ENCODE measurements at regions not wholly inside any gene's neighbourhood (a gene's known extent, or its start where the extent isn't known, plus 50 kb on each side); places are given as distances from the start of the nearest gene placed in this dataset.

GRCh38 chr4:81870275-81870674 lies 398.6 kb upstream of the RASGEF1B start:
- no peak for ATAC-seq
- intact Hi-C loops (cut with DNase I), result no loop called here
- no peak for DNase-seq
- H3K36me3 ChIP-seq, result no peaks in the 10 kb centered on the region
- no peaks in the 10 kb centered on the region for H3K27me3 ChIP-seq (ENCODE audit: low read depth)
- no peak overlapping the region for H3K4me3 ChIP-seq
- H3K4me1 ChIP-seq, result no peaks in the 10 kb centered on the region
- no peak for TF ChIP-seq CTCF (IDR thresholded peaks at IDR 0.05)
- H3K27ac ChIP-seq, result no peak overlapping the region
- no peaks in the 10 kb centered on the region for H3K9me3 ChIP-seq

DNA sequence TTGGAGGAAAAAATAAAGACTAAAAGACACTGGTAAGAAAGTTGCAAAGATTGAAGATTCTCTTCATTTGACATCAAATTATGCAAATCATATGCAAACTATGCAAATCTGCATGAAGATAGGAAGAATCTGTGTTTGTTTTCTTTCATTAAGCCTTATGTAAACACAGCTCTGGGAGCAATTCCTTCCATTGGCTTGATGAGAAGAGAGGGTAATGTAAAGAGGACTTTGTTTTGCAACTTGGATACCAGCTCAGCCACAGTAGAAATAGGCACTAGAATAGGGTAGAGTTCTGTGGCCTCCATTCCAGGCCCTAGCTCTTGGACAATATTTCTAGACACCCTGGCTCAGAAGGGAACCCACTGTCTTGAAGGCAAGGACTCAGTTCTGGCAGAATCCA lies 388.4 kb upstream of the RASGEF1B start:
- intact Hi-C loops (cut with DNase I), result no loop called here
- H3K4me3 ChIP-seq, result no peak overlapping the region
- H3K27ac ChIP-seq, result no peak overlapping the region
- H3K27me3 ChIP-seq (ENCODE audit: low read depth), result no peaks in the 10 kb centered on the region
- no peaks in the 10 kb centered on the region for H3K36me3 ChIP-seq
- no peaks in the 10 kb centered on the region for H3K9me3 ChIP-seq
- DNase-seq, result no peak
- no peak for ATAC-seq
- no peak for TF ChIP-seq CTCF (IDR thresholded peaks at IDR 0.05)
- no peaks in the 10 kb centered on the region for H3K4me1 ChIP-seq

DNA sequence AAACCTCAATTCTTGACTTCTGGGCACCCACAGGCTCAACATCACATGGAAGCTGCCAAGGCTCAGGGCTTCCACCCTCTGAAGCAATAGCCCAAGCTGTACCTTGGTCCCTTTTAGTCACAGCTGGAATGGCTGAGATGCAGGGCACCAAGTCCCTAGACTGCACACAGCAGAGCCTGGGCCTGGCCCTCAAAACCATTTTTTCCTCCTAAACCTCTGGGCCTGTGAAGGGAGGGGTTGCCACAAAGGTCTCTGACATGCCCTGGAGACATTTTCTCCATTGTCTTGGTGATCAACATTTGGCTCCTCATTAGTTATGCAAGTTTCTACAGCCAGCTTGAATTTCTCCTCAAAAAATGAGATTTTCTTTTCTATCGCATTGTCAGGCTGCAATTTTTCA lies 382.7 kb upstream of the RASGEF1B start:
- H3K4me1 ChIP-seq, result no peaks in the 10 kb centered on the region
- no peak overlapping the region for H3K27ac ChIP-seq
- no peaks in the 10 kb centered on the region for H3K27me3 ChIP-seq (ENCODE audit: low read depth)
- no peaks in the 10 kb centered on the region for H3K36me3 ChIP-seq
- TF ChIP-seq CTCF (IDR thresholded peaks at IDR 0.05), result no peak
- ATAC-seq (no peak), DNase-seq (no peak)
- intact Hi-C loops (cut with DNase I), result no loop called here
- H3K9me3 ChIP-seq, result peaks cover 5% of the 10 kb centered on the region
- no peak overlapping the region for H3K4me3 ChIP-seq

GRCh38 chr4:81852031-81852715 lies 380.5 kb upstream of the RASGEF1B start:
- H3K4me1 ChIP-seq, result no peaks in the 10 kb centered on the region
- H3K9me3 ChIP-seq, result peaks cover 5% of the 10 kb centered on the region
- no peaks in the 10 kb centered on the region for H3K36me3 ChIP-seq
- H3K27ac ChIP-seq, result no peak overlapping the region
- TF ChIP-seq CTCF (IDR thresholded peaks at IDR 0.05), result no peak
- no peak for DNase-seq
- no peak overlapping the region for H3K4me3 ChIP-seq
- no peaks in the 10 kb centered on the region for H3K27me3 ChIP-seq (ENCODE audit: low read depth)
- intact Hi-C loops (cut with DNase I), result no loop called here
- ATAC-seq, result no peak

DNA sequence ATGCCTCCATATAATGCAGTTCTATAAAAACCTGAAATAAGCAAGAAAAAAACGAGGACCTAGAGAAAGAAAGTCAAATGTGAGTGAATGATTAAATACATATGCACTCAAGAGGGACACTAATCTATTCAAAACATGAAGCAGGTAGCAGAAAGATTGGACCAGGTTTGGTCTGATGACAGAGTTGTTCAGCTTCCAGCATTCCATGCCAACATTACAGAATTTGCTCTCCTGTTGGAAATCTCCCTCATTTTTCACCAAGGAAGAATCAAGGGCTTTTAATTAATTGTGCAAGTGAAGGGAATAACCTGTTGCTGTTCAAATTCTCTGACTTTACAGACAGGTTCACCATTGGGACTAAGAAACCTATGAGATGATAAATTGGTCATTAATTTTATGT lies 379.0 kb upstream of the RASGEF1B start:
- H3K4me3 ChIP-seq, result no peak overlapping the region
- intact Hi-C loops (cut with DNase I), result no loop called here
- no peak overlapping the region for H3K27ac ChIP-seq
- no peaks in the 10 kb centered on the region for H3K27me3 ChIP-seq (ENCODE audit: low read depth)
- no peaks in the 10 kb centered on the region for H3K4me1 ChIP-seq
- no peaks in the 10 kb centered on the region for H3K36me3 ChIP-seq
- H3K9me3 ChIP-seq, result peaks cover 5% of the 10 kb centered on the region
- no peak for TF ChIP-seq CTCF (IDR thresholded peaks at IDR 0.05)
- ATAC-seq (no peak), DNase-seq (no peak)
